SK-N-SH (cell line): ENCODE measurements at regions not wholly inside any gene's neighbourhood (a gene's known extent, or its start where the extent isn't known, plus 50 kb on each side); places are given as distances from the start of the nearest gene placed in this dataset.

Source experiments
- CTCF ChIA-PET: fragments of 300-600, 350-600 bp; formaldehyde crosslinking; extraction: SDS; loops from one replicate; lab custom pipeline; 2021; lab: Yijun Ruan, JAX
- POLR2A ChIA-PET: fragments of 350-600 bp; sonication (Branson Sonifier 250); formaldehyde crosslinking; extraction: SDS; loops from one replicate; lab custom pipeline; 2020; ENCODE audit warnings: antibody characterized with exemption, inconsistent platforms; lab: Yijun Ruan, JAX
- DNase-seq: peaks from one replicate; pipeline ENCODE4 v3.0.0; 2012
- H2AFZ ChIP-seq: fragments of 200-600 bp; sonication (generic); 2 replicates; pipeline ENCODE4 v1.8.1; 2016; ENCODE audit warnings: antibody characterized with exemption, mild to moderate bottlenecking, low read depth
- H3F3A ChIP-seq: fragments of 200-600 bp; sonication (generic); replicated peaks from 2 replicates; pipeline ENCODE3; 2016; ENCODE audit warnings: antibody characterized with exemption, mild to moderate bottlenecking; ENCODE audit not compliant: insufficient read depth
- H3K27ac ChIP-seq, 2 experiments: fragments of 200-500 bp in 1 of 2; fragments of 200-600 bp in 1 of 2; sonication (Bioruptor generic) in 1 of 2; sonication (generic), shearing (Covaris generic) in 1 of 2; 2 replicates each; pipeline versions ENCODE4 v1.5.1 to v1.6.1; 2014 to 2016; ENCODE audit warnings: low read depth in 2 of 2, inconsistent platforms in 1 of 2, low read length in 1 of 2, mild to moderate bottlenecking in 1 of 2, mixed read lengths in 1 of 2
- H3K27me3 ChIP-seq: fragments of 200-600 bp; sonication (generic), shearing (Covaris generic); 2 replicates; pipeline ENCODE4 v1.6.1; 2016; ENCODE audit warnings: mixed run types; ENCODE audit not compliant: insufficient read depth
- H3K36me3 ChIP-seq, 2 experiments: fragments of 200-500 bp in 1 of 2; fragments of 200-600 bp in 1 of 2; sonication (Bioruptor generic) in 1 of 2; sonication (generic) in 1 of 2; replicated peaks in 1 of 2; 2 replicates each; pipeline versions ENCODE3 to v1.5.1; 2014 to 2016; ENCODE audit warnings: low read length in 1 of 2, mild to moderate bottlenecking in 1 of 2; ENCODE audit not compliant: insufficient read depth in 2 of 2, control insufficient read depth in 1 of 2
- H3K4me1 ChIP-seq, 2 experiments: fragments of 200-500 bp in 1 of 2; fragments of 200-600 bp in 1 of 2; sonication (Bioruptor generic) in 1 of 2; sonication (generic), shearing (Covaris generic) in 1 of 2; 2 replicates each; pipeline versions ENCODE4 v1.5.1 to v1.6.1; 2014 to 2016; ENCODE audit warnings: low read depth in 1 of 2, low read length in 1 of 2, mixed run types in 1 of 2; ENCODE audit not compliant: insufficient read depth in 2 of 2, control insufficient read depth in 1 of 2
- H3K4me2 ChIP-seq: fragments of 200-600 bp; sonication (generic), shearing (Covaris generic); 2 replicates; pipeline ENCODE4 v1.6.1; 2017; ENCODE audit warnings: mixed run types
- H3K4me3 ChIP-seq, 2 experiments: fragments of 200-500 bp in 1 of 2; fragments of 200-600 bp in 1 of 2; sonication (Bioruptor generic) in 1 of 2; sonication (generic), shearing (Covaris generic) in 1 of 2; 2 replicates each; pipeline versions ENCODE4 v1.5.1 to v1.8.1; 2014 to 2016; ENCODE audit warnings: low read depth in 2 of 2, inconsistent platforms in 1 of 2, low read length in 1 of 2, mild to moderate bottlenecking in 1 of 2, mixed read lengths in 1 of 2, moderate library complexity in 1 of 2
- H3K79me2 ChIP-seq: fragments of 200-600 bp; sonication (generic); 2 replicates; pipeline ENCODE4 v1.8.1; 2017; ENCODE audit warnings: mild to moderate bottlenecking; ENCODE audit not compliant: insufficient read depth
- H3K9ac ChIP-seq: fragments of 200-600 bp; sonication (generic); 2 replicates; pipeline ENCODE4 v1.6.1; 2017; ENCODE audit warnings: mixed run types
- H3K9me2 ChIP-seq: fragments of 200-600 bp; sonication (generic); 2 replicates; pipeline ENCODE4 v1.6.1; 2017; ENCODE audit warnings: mixed run types
- H3K9me3 ChIP-seq: fragments of 200-600 bp; sonication (generic); 2 replicates; pipeline ENCODE4 v1.6.1; 2017; ENCODE audit warnings: mixed run types, mild to moderate bottlenecking, moderate library complexity
- H4K20me1 ChIP-seq: fragments of 200-600 bp; sonication (generic); 2 replicates; pipeline ENCODE4 v1.6.1; 2017; ENCODE audit warnings: mild to moderate bottlenecking, mixed run types; ENCODE audit not compliant: insufficient read depth
- EP300 ChIP-seq, 2 experiments: IDR thresholded peaks; 2 replicates each; pipeline versions ENCODE4 v1.4.0 to v1.6.1; 2012; ENCODE audit warnings: borderline replicate concordance in 1 of 2, low read depth in 1 of 2, low read length in 1 of 2
- EZH2phosphoT487 ChIP-seq: fragments of 200-600 bp; sonication (generic); IDR thresholded peaks from 2 replicates; pipeline ENCODE4 v1.6.1; 2017; ENCODE audit warnings: low read depth, mixed run types, mild to moderate bottlenecking, antibody characterized with exemption, moderate library complexity, borderline replicate concordance
- FOXM1 ChIP-seq: IDR thresholded peaks from 2 replicates; pipeline ENCODE4 v1.4.0; 2012; ENCODE audit warnings: low read depth, mild to moderate bottlenecking
- GABPA ChIP-seq: IDR thresholded peaks from 2 replicates; pipeline ENCODE4 v1.4.0; 2012; ENCODE audit warnings: low read depth, mild to moderate bottlenecking
- JUND ChIP-seq: IDR thresholded peaks from 2 replicates; pipeline ENCODE4 v1.4.0; 2012
- MAX ChIP-seq: IDR thresholded peaks from 2 replicates; pipeline ENCODE4 v1.4.0; 2012; ENCODE audit warnings: low read depth
- MEF2A ChIP-seq: IDR thresholded peaks from 2 replicates; pipeline ENCODE4 v1.4.0; 2012; ENCODE audit warnings: low read depth, borderline replicate concordance
- MXI1 ChIP-seq: IDR thresholded peaks from 2 replicates; pipeline ENCODE4 v1.6.1; 2012; ENCODE audit warnings: mild to moderate bottlenecking, low read depth, low read length, improper control_type of control experiment
- NRF1 ChIP-seq: IDR thresholded peaks from 2 replicates; pipeline ENCODE4 v1.6.1; 2012; ENCODE audit warnings: low read depth, mild to moderate bottlenecking, low read length
- PBX3 ChIP-seq: IDR thresholded peaks from 2 replicates; pipeline ENCODE4; 2012
- POLR2AphosphoS5 ChIP-seq: IDR thresholded peaks from 2 replicates; pipeline ENCODE4 v1.6.1; 2012; ENCODE audit warnings: low read depth, low read length
- RAD21 ChIP-seq: IDR thresholded peaks from 2 replicates; pipeline ENCODE4 v1.6.1; 2012; ENCODE audit warnings: mild to moderate bottlenecking, low read length
- REST ChIP-seq: IDR thresholded peaks from 2 replicates; pipeline ENCODE4 v1.6.1; 2012; ENCODE audit warnings: mild to moderate bottlenecking, low read depth, low read length, moderate library complexity
- SMC3 ChIP-seq: IDR thresholded peaks from 2 replicates; pipeline ENCODE4 v1.6.1; 2012; ENCODE audit warnings: low read depth, low read length, improper control_type of control experiment
- TAF1 ChIP-seq: IDR thresholded peaks from 2 replicates; pipeline ENCODE4 v1.6.1; 2012; ENCODE audit warnings: low read depth, mild to moderate bottlenecking, low read length, moderate library complexity, borderline replicate concordance
- TCF12 ChIP-seq: IDR thresholded peaks from 2 replicates; pipeline ENCODE4 v1.4.0; 2012
- TEAD4 ChIP-seq: IDR thresholded peaks from 2 replicates; pipeline ENCODE4 v1.4.0; 2012; ENCODE audit warnings: mild to moderate bottlenecking, borderline replicate concordance; ENCODE audit not compliant: insufficient read depth
- USF1 ChIP-seq: IDR thresholded peaks from 2 replicates; pipeline ENCODE4 v1.4.0; 2012; ENCODE audit warnings: low read depth, borderline replicate concordance
- USF2 ChIP-seq: fragments of 150-350 bp; IDR thresholded peaks from 2 replicates; pipeline ENCODE4 v1.6.1; 2017; ENCODE audit warnings: antibody characterized with exemption, low read length, low read depth, borderline replicate concordance
- ZBTB33 ChIP-seq: IDR thresholded peaks from 2 replicates; pipeline ENCODE4 v1.4.0; 2012; ENCODE audit warnings: low read depth, borderline replicate concordance
- WGBS: methylation state at CpG from one replicate; pipeline ENCODE4 v1.1.6; 2017; ENCODE audit warnings: low lambda C conversion rate; 5-methylcytosine and 5-hydroxymethylcytosine counted together

GRCh38 chr5:138661991-138662434 lies 86.8 kb upstream of the HSPA9 start:
- no peak overlapping the region for H3K9ac ChIP-seq
- peaks cover 0 to 19% of the 10 kb centered on the region in 2 experiments; a peak in 1 of 4 replicates for H3K4me1 ChIP-seq
- no peaks in the 10 kb centered on the region for H4K20me1 ChIP-seq
- no peak overlapping the region for H2AFZ ChIP-seq
- no peaks in the 10 kb centered on the region for H3K79me2 ChIP-seq
- no peaks in the 10 kb centered on the region for H3F3A ChIP-seq
- WGBS = 51% methylated on average over 5 of the region's 5 CpGs
- H3K9me2 ChIP-seq = no peaks in the 10 kb centered on the region
- CTCF ChIA-PET = interaction anchor here (1.6 kb wide), 1 partner anchor 20 kb away, joined by 4 read pairs; no protein-coding TSS in a partner anchor
- no peaks in the 10 kb centered on the region for H3K27me3 ChIP-seq
- POLR2A ChIA-PET = no interaction called here
- H3K36me3 ChIP-seq = no peaks in the 10 kb centered on the region
- DNase-seq = no peak
- TF ChIP-seq TAF1 = no peak
- no peak for TF ChIP-seq MXI1
- no peak for TF ChIP-seq REST
- no peak for TF ChIP-seq PBX3
- TF ChIP-seq SMC3 = no peak
- no peak for TF ChIP-seq MEF2A
- TF ChIP-seq TCF12 = no peak
- TF ChIP-seq JUND = no peak
- TF ChIP-seq MAX = no peak
- TF ChIP-seq POLR2AphosphoS5 = no peak
- no peak for TF ChIP-seq USF1
- no peak for TF ChIP-seq FOXM1
- no peak for TF ChIP-seq RAD21
- no peak for TF ChIP-seq TEAD4
- no peak for TF ChIP-seq USF2
- TF ChIP-seq EZH2phosphoT487 = no peak
- TF ChIP-seq ZBTB33 = no peak
- no peak for TF ChIP-seq EP300 (IDR thresholded peaks at IDR 0.05; ENCODE audit: borderline replicate concordance in 1 of 2, low read depth in 1 of 2, low read length in 1 of 2)
- no peak for TF ChIP-seq NRF1
- TF ChIP-seq GABPA = no peak
- no peak overlapping the region for H3K4me3 ChIP-seq
- H3K27ac ChIP-seq = no peak overlapping the region
- no peaks in the 10 kb centered on the region for H3K9me3 ChIP-seq
- no peak overlapping the region for H3K4me2 ChIP-seq
